Keratinocyte (primary cell): ENCODE measurements at regions not wholly inside any gene's neighbourhood (a gene's known extent, or its start where the extent isn't known, plus 50 kb on each side); places are given as distances from the start of the nearest gene placed in this dataset.

ENCODE experiments used
- DNase-seq: peaks from one replicate; pipeline ENCODE4 v3.0.0-alpha.2; 2011; ENCODE audit warnings: low read depth, missing footprints, low spot score
- FAIRE-seq: peaks from 2 replicates; lab custom pipeline; 2011; peaks lifted over from hg19 to GRCh38; lab: Jason Lieb, UNC
- H2AFZ ChIP-seq: 2 replicates; pipeline ENCODE4 v1.6.0; 2012; ENCODE audit warnings: low read length, control low read depth, inconsistent platforms; ENCODE audit not compliant: control insufficient read depth
- H3K27ac ChIP-seq: 2 replicates; pipeline ENCODE4 v1.5.1; 2011; ENCODE audit warnings: low read length; ENCODE audit not compliant: control insufficient read depth, insufficient read depth
- H3K27me3 ChIP-seq: 3 replicates; pipeline ENCODE4 v1.6.0; 2011; ENCODE audit warnings: low read length; ENCODE audit not compliant: control insufficient read depth, insufficient read depth; ENCODE audit errors: extremely low read depth
- H3K36me3 ChIP-seq, 2 experiments: 2 replicates in 1 of 2; 3 replicates in 1 of 2; pipeline ENCODE4 v1.5.1; 2011; ENCODE audit warnings: low read length in 2 of 2, mild to moderate bottlenecking in 1 of 2; ENCODE audit not compliant: control insufficient read depth in 2 of 2, insufficient read depth in 2 of 2; ENCODE audit errors: extremely low read depth in 1 of 2
- H3K4me1 ChIP-seq: 3 replicates; pipeline ENCODE4 v1.5.1; 2011; ENCODE audit warnings: low read length; ENCODE audit not compliant: control insufficient read depth, insufficient read depth; ENCODE audit errors: extremely low read depth
- H3K4me2 ChIP-seq: 3 replicates; pipeline ENCODE4 v1.6.0; 2011; ENCODE audit warnings: low read depth, low read length; ENCODE audit not compliant: control insufficient read depth, insufficient read depth; ENCODE audit errors: extremely low read depth
- H3K4me3 ChIP-seq, 3 experiments: fragments of 200-600 bp in 1 of 3; sonication (generic) in 1 of 3; 2 replicates in 2 of 3; 3 replicates in 1 of 3; pipeline ENCODE4 v1.5.1; 2011 to 2016; ENCODE audit warnings: low read length in 3 of 3, mild to moderate bottlenecking in 3 of 3, control low read depth in 2 of 3, inconsistent platforms in 1 of 3, low read depth in 1 of 3, mixed read lengths in 1 of 3, mixed run types in 1 of 3, moderate library complexity in 1 of 3; ENCODE audit not compliant: control insufficient read depth in 2 of 3, insufficient read depth in 2 of 3; ENCODE audit errors: extremely low read depth in 1 of 3
- H3K79me2 ChIP-seq: 2 replicates; pipeline ENCODE4 v1.6.0; 2012; ENCODE audit warnings: low read length; ENCODE audit not compliant: control insufficient read depth, insufficient read depth
- H3K9ac ChIP-seq: 3 replicates; pipeline ENCODE4 v1.6.0; 2011; ENCODE audit warnings: low read length; ENCODE audit not compliant: control insufficient read depth, insufficient read depth; ENCODE audit errors: extremely low read depth
- H3K9me1 ChIP-seq: 3 replicates; pipeline ENCODE4 v1.6.0; 2011; ENCODE audit warnings: low read length; ENCODE audit not compliant: control insufficient read depth, insufficient read depth; ENCODE audit errors: extremely low read depth
- H3K9me3 ChIP-seq: 2 replicates; pipeline ENCODE4 v1.5.1; 2012; ENCODE audit warnings: low read depth, low read length; ENCODE audit not compliant: control insufficient read depth
- H4K20me1 ChIP-seq: 3 replicates; pipeline ENCODE4 v1.6.0; 2011; ENCODE audit warnings: low read length; ENCODE audit not compliant: control insufficient read depth, insufficient read depth; ENCODE audit errors: extremely low read depth
- EZH2 ChIP-seq: IDR thresholded peaks from one replicate; pipeline ENCODE4 v1.6.1; 2012; ENCODE audit warnings: inconsistent platforms, mild to moderate bottlenecking, low read length, moderate library complexity
- dilution Hi-C: fragments of 300-500 bp; cut with MboI; formaldehyde crosslinking; loops from one replicate; pipeline ENCODE4 v1.7.0; 2020; ENCODE audit warnings: low sequenced_read_pairs; ENCODE audit not compliant: extremely low pct_ligation_motif_present
- TF ChIP-seq, protein P1 (sequence below), 3 experiments: IDR thresholded peaks in 1 of 3; conservative IDR thresholded peaks in 1 of 3; optimal IDR thresholded peaks in 1 of 3; 2 replicates in 2 of 3; 3 replicates in 1 of 3; pipeline versions ENCODE3 to v1.5.1; 2011; ENCODE audit warnings: low read length in 3 of 3, mild to moderate bottlenecking in 3 of 3, moderate library complexity in 2 of 3, control low read depth in 1 of 3, inconsistent platforms in 1 of 3; ENCODE audit not compliant: insufficient read depth in 2 of 3; ENCODE audit errors: extremely low read depth in 1 of 3

DNA sequence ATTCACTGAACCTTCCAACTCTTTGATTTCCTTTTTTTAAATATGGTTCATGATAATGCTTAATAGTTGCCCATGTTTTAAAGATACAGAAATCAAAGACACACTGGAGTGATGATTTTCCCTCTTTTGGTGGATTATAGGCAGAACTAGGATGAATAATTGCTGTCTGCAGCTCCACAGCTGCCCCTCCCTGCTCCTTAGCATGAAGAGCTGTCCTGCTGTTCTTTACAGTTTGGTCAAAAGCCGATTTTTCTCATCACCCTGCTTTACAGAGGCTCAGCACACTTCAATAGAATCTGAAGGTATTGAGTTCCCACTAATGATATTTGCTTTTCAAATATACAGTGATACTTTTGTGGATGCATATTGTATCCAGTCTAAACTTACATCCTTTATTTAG, 202.6 kb downstream of the AASDHPPT start:
- peaks cover 12% of the 10 kb centered on the region for H3K4me1 ChIP-seq
- H3K4me3 ChIP-seq = no peak overlapping the region
- no peak overlapping the region for H3K9ac ChIP-seq
- no peak overlapping the region for H2AFZ ChIP-seq
- H4K20me1 ChIP-seq = no peaks in the 10 kb centered on the region
- H3K9me3 ChIP-seq = no peaks in the 10 kb centered on the region
- DNase-seq (no peak), FAIRE-seq (no peak)
- H3K79me2 ChIP-seq = no peaks in the 10 kb centered on the region
- H3K27me3 ChIP-seq = no peaks in the 10 kb centered on the region
- dilution Hi-C loops = no loop called here
- H3K4me2 ChIP-seq = no peak overlapping the region
- TF ChIP-seq, protein P1, sequence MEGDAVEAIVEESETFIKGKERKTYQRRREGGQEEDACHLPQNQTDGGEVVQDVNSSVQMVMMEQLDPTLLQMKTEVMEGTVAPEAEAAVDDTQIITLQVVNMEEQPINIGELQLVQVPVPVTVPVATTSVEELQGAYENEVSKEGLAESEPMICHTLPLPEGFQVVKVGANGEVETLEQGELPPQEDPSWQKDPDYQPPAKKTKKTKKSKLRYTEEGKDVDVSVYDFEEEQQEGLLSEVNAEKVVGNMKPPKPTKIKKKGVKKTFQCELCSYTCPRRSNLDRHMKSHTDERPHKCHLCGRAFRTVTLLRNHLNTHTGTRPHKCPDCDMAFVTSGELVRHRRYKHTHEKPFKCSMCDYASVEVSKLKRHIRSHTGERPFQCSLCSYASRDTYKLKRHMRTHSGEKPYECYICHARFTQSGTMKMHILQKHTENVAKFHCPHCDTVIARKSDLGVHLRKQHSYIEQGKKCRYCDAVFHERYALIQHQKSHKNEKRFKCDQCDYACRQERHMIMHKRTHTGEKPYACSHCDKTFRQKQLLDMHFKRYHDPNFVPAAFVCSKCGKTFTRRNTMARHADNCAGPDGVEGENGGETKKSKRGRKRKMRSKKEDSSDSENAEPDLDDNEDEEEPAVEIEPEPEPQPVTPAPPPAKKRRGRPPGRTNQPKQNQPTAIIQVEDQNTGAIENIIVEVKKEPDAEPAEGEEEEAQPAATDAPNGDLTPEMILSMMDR (optimal IDR thresholded peaks at IDR 0.05 in 1 of 3, IDR thresholded peaks at IDR 0.05 in 1 of 3, conservative IDR thresholded peaks at IDR 0.05 in 1 of 3; ENCODE audit: extremely low read depth in 1 of 3, insufficient read depth in 2 of 3, low read length in 3 of 3) = no peak
- no peak for TF ChIP-seq EZH2
- no peak overlapping the region for H3K27ac ChIP-seq
- no peaks in the 10 kb centered on the region for H3K9me1 ChIP-seq
- no peaks in the 10 kb centered on the region for H3K36me3 ChIP-seq

DNA sequence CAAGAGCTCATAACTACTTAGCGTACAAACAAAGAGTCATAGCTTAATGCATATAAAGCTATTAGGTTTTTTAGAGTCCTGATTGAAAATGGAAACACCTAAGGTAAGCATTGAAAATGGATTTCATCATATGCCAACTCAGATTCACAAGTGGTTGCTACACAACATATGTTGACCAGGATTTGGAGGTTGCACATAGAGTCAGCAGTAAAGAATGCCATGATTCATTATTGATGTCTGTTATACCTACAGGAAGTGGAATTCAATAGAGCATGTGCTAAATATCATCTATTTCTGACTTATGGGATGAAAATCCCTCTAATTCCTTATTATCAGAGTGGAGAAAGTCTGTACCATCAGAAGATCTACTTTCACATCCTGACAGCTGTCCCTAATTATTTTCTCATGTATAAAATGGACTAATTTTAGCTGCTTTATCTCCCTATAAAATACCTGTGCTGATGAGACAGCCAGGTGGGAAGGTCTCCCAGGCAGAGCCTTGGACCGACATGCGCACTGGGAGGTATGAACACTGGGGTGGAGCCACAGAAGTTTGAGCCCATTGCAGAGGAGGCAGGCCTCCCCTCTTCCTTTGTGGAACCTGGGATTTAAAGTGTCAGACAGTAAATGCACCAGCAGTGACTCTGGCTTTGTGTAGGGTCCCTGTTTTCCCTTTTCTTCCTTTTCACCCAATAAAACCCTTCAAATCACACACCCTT, 204.2 kb downstream of the AASDHPPT start:
- peak; percentile 85 for FAIRE-seq
- Histone ChIP-seq H3K4me1 (peaks cover 12% of the 10 kb centered on the region), H3K79me2 (no peaks in the 10 kb centered on the region), H3K36me3 (no peaks in the 10 kb centered on the region), H3K4me3 (no peak overlapping the region), H3K27me3 (no peaks in the 10 kb centered on the region), H3K9me1 (no peaks in the 10 kb centered on the region), H3K9ac (no peak overlapping the region), H3K4me2 (peak overlapping the region; percentile 11), H4K20me1 (no peaks in the 10 kb centered on the region), H3K9me3 (no peaks in the 10 kb centered on the region), H2AFZ (peak overlapping the region; percentile 20), H3K27ac (peak overlapping the region; percentile 64)
- TF ChIP-seq EZH2 = no peak
- TF ChIP-seq, protein P1 (optimal IDR thresholded peaks at IDR 0.05 in 1 of 3, IDR thresholded peaks at IDR 0.05 in 1 of 3, conservative IDR thresholded peaks at IDR 0.05 in 1 of 3; ENCODE audit: extremely low read depth in 1 of 3, insufficient read depth in 2 of 3, low read length in 3 of 3) = no peak
- dilution Hi-C loops = no loop called here
- peak; percentile 46 for DNase-seq
